OCI-LY3 (cell line): ENCODE measurements at regions not wholly inside any gene's neighbourhood (a gene's known extent, or its start where the extent isn't known, plus 50 kb on each side); places are given as distances from the start of the nearest gene placed in this dataset.

Experiments used
- EZH2phosphoT487 ChIP-seq: fragments of 200-600 bp; shearing (Covaris generic); IDR thresholded peaks from 2 replicates; pipeline ENCODE4 v1.6.1; 2018; ENCODE audit warnings: antibody characterized with exemption, mixed run types, low read depth
- TF ChIP-seq, protein P1 (sequence below): fragments of 200-600, 300-600 bp; sonication (generic); IDR thresholded peaks from 2 replicates; pipeline ENCODE4 v1.5.1; 2014; ENCODE audit warnings: antibody characterized with exemption, low read length, low read depth

- TF ChIP-seq, protein P1, sequence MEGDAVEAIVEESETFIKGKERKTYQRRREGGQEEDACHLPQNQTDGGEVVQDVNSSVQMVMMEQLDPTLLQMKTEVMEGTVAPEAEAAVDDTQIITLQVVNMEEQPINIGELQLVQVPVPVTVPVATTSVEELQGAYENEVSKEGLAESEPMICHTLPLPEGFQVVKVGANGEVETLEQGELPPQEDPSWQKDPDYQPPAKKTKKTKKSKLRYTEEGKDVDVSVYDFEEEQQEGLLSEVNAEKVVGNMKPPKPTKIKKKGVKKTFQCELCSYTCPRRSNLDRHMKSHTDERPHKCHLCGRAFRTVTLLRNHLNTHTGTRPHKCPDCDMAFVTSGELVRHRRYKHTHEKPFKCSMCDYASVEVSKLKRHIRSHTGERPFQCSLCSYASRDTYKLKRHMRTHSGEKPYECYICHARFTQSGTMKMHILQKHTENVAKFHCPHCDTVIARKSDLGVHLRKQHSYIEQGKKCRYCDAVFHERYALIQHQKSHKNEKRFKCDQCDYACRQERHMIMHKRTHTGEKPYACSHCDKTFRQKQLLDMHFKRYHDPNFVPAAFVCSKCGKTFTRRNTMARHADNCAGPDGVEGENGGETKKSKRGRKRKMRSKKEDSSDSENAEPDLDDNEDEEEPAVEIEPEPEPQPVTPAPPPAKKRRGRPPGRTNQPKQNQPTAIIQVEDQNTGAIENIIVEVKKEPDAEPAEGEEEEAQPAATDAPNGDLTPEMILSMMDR = no peak
- no peak for TF ChIP-seq EZH2phosphoT487
Observed at GRCh38 chr9:135326633-135327152, 152.9 kb upstream of the PPP1R26 start.
